RWPE2 (cell line): ENCODE measurements at regions not wholly inside any gene's neighbourhood (a gene's known extent, or its start where the extent isn't known, plus 50 kb on each side); places are given as distances from the start of the nearest gene placed in this dataset.

Source experiments
- ATAC-seq: fragments of 200-7000 bp; cut with Tn5 transposase; 3 replicates; pipeline ENCODE4 v1.9.1; 2021; ENCODE audit warnings: low read depth
- DNase-seq: peaks from one replicate; pipeline ENCODE4 v3.0.0-alpha.2; 2020; ENCODE audit warnings: low spot score
- H3K27ac ChIP-seq: fragments of 450-650 bp; 2 replicates; pipeline ENCODE4 v1.5.1; 2017; ENCODE audit warnings: mild to moderate bottlenecking; ENCODE audit not compliant: poor library complexity, severe bottlenecking
- H3K27me3 ChIP-seq: fragments of 250-450 bp; sonication (Bioruptor Pico); 2 replicates; pipeline ENCODE4 v1.5.1; 2021; ENCODE audit warnings: mild to moderate bottlenecking, moderate library complexity; ENCODE audit not compliant: insufficient read depth, poor library complexity, severe bottlenecking
- H3K36me3 ChIP-seq: fragments of 250-450 bp; sonication (Bioruptor Pico); 2 replicates; pipeline ENCODE4 v1.5.1; 2020; ENCODE audit warnings: low read depth, mild to moderate bottlenecking, moderate library complexity
- H3K4me1 ChIP-seq: fragments of 250-450 bp; sonication (Bioruptor Pico); 2 replicates; pipeline ENCODE4 v1.5.1; 2021; ENCODE audit warnings: mild to moderate bottlenecking, moderate library complexity; ENCODE audit not compliant: insufficient read depth, poor library complexity, severe bottlenecking
- H3K4me3 ChIP-seq: fragments of 250-450 bp; sonication (Bioruptor Pico); 2 replicates; pipeline ENCODE4 v1.5.1; 2021; ENCODE audit warnings: mild to moderate bottlenecking, moderate library complexity; ENCODE audit not compliant: severe bottlenecking
- H3K9me3 ChIP-seq: fragments of 250-450 bp; sonication (Bioruptor Pico); 2 replicates; pipeline ENCODE4 v1.5.1; 2021; ENCODE audit warnings: mild to moderate bottlenecking, moderate library complexity; ENCODE audit not compliant: severe bottlenecking
- CTCF ChIP-seq: fragments of 450-650 bp; IDR thresholded peaks from one replicate; pipeline ENCODE4 v1.5.1; 2017; ENCODE audit warnings: mild to moderate bottlenecking, moderate library complexity; ENCODE audit not compliant: poor library complexity, severe bottlenecking

- ATAC-seq = peak; percentile 26; the same call in 2 of the 3 replicates
- peaks cover 40% of the 10 kb centered on the region for H3K4me1 ChIP-seq
- H3K27ac ChIP-seq = peak overlapping the region; percentile 17
Observed at GRCh38 chr14:54206516-54206915, 190.3 kb upstream of the CDKN3 start.

GRCh38 chr14:54207075-54207474 lies 189.7 kb upstream of the CDKN3 start:
- ATAC-seq = no peak
- Histone ChIP-seq H3K4me3 (no peak overlapping the region), H3K27ac (peak overlapping the region; percentile 17), H3K27me3 (no peaks in the 10 kb centered on the region), H3K9me3 (no peaks in the 10 kb centered on the region), H3K4me1 (peaks cover 46% of the 10 kb centered on the region), H3K36me3 (no peaks in the 10 kb centered on the region)
- no peak for DNase-seq
- no peak for TF ChIP-seq CTCF

More at GRCh38 chr14:54206516-54206915, 190.3 kb upstream of the CDKN3 start:
- Histone ChIP-seq H3K4me3 (no peak overlapping the region), H3K27me3 (no peaks in the 10 kb centered on the region), H3K36me3 (no peaks in the 10 kb centered on the region), H3K9me3 (no peaks in the 10 kb centered on the region)
- TF ChIP-seq CTCF = no peak
- DNase-seq = no peak

GRCh38 chr14:54207476-54208462 lies 189.0 kb upstream of the CDKN3 start:
- TF ChIP-seq CTCF = no peak
- DNase-seq (no peak), ATAC-seq (no peak)
- Histone ChIP-seq H3K36me3 (no peaks in the 10 kb centered on the region), H3K27ac (peak overlapping the region; percentile 17), H3K4me3 (no peak overlapping the region), H3K9me3 (peaks cover 2% of the 10 kb centered on the region), H3K27me3 (no peaks in the 10 kb centered on the region), H3K4me1 (peaks cover 52% of the 10 kb centered on the region)

GRCh38 chr14:54208751-54209150 lies 188.1 kb upstream of the CDKN3 start:
- Histone ChIP-seq H3K4me3 (no peak overlapping the region), H3K4me1 (peaks cover 52% of the 10 kb centered on the region), H3K27me3 (no peaks in the 10 kb centered on the region), H3K27ac (peak overlapping the region; percentile 81), H3K36me3 (no peaks in the 10 kb centered on the region), H3K9me3 (peaks cover 5% of the 10 kb centered on the region)
- ATAC-seq = no peak
- DNase-seq = no peak
- TF ChIP-seq CTCF = no peak
